ENCODE measurements at regions not wholly inside any gene's neighbourhood (a gene's known extent, or its start where the extent isn't known, plus 50 kb on each side); places are given as distances from the start of the nearest gene placed in this dataset.
"Not testable (repeated sequence)": the region's sequence is repeated elsewhere in the genome, so short reads cannot be mapped to it uniquely, and the experiment has no call there.

DNA sequence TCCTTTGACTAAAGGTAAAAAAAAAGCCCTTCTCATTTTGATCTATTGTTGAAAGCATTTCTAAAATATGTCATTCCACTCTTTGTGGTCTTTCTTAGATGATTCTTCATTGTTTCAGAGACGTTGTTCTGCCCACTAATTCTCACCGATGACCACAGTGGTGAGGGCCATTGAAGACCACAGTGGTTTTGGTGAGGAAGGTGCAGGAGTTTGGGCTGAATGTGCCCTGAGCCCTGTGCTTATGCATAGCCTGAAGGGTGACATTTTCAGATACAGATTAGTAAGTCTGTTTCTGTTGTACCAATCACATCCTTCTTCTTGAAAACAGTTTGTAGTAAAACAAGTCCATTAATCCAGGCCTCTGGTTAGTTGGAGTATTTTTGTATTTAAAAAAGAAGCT, 251.3 kb upstream of the ATP5MC3 start:
- peaks cover 5% of the 10 kb centered on the region for H3K27me3 Mint-ChIP-seq
- H3K36me3 Mint-ChIP-seq (ENCODE audit: low read depth): no peaks in the 10 kb centered on the region
- no peak overlapping the region for H3K27ac Mint-ChIP-seq
- DNase-seq (no peak), ATAC-seq (no peak)
- no peak overlapping the region for H3K4me3 Mint-ChIP-seq
- H3K9me3 Mint-ChIP-seq: peaks cover 8% of the 10 kb centered on the region
- no peaks in the 10 kb centered on the region for H3K4me1 Mint-ChIP-seq

- H3K36me3 Mint-ChIP-seq (ENCODE audit: low read depth): no peaks in the 10 kb centered on the region
- H3K27ac Mint-ChIP-seq: no peak overlapping the region
- no peaks in the 10 kb centered on the region for H3K4me1 Mint-ChIP-seq
- no peak overlapping the region for H3K4me3 Mint-ChIP-seq
- peaks cover 8% of the 10 kb centered on the region for H3K9me3 Mint-ChIP-seq
- peaks cover 5% of the 10 kb centered on the region for H3K27me3 Mint-ChIP-seq
- ATAC-seq (no peak), DNase-seq (no peak)
These were observed 250.5 kb upstream of the ATP5MC3 start for GRCh38 chr2:175432021-175432420.

DNA sequence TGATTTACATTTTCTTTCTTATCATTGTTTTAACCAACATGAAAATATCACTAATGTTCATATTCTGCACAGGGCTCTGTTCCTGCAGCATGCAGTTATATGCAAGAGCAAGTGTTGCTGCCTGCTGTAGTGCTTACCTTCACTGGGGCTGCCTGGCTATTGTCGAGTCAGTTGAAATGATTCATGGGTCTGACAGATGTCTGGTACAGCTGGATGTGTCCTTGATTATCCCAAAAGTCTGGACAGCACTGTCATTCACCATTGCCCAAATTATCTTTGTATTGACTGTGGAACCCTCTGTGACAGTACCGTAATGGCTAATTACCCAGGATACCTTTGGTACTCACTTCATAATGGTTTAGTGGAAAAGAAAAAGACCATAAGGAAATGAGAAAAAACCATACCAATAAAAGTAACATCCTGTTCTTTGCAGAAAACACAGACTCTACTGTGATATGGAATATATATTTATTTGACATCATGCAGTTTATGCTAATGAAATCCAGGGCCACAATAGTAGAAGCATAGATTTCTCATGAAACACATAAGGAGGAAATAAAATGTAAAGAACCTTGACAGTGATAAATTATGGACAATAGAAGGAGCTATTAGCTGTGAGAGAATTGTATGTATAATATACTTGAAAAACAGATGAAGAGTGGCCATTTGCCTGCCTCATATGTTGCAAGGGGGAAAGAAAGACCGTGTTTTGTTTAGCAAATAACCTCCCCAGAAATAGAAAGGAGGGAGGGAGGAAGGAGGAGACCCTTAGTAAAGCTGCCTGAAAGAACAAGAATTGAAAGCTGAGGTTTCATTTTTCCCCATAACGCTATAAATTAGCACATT, 249.8 kb upstream of the ATP5MC3 start:
- no peak for ATAC-seq

DNA sequence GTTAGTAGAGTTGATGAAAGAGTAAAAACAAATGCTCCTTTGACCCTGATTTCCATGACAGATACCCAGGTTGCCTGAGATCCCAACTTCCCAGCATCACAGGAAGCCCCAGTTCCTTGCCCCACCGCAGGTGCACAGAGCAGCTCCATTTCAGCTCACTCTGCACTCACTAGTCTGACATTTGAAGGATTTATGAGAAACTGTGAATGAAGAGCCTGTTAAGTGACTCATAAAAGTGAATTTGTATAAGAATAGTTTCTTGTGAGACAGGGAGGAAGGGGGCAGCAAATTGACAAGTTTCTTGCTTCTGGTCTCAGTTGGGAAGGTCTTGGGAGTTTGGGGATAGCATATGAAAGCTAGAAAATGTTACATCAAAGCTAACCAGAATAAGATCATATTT, 248.7 kb upstream of the ATP5MC3 start:
- Mint-ChIP-seq H3K4me1 (no peaks in the 10 kb centered on the region), H3K27me3 (peaks cover 3% of the 10 kb centered on the region), H3K27ac (no peak overlapping the region), H3K9me3 (peaks cover 8% of the 10 kb centered on the region), H3K36me3 (ENCODE audit: low read depth) (no peaks in the 10 kb centered on the region), H3K4me3 (no peak overlapping the region)
- ATAC-seq (no peak), DNase-seq (no peak)

More for the DNA sequence above, 249.8 kb upstream of the ATP5MC3 start:
- H3K4me1 Mint-ChIP-seq: no peaks in the 10 kb centered on the region
- H3K27me3 Mint-ChIP-seq: peaks cover 3% of the 10 kb centered on the region
- no peaks in the 10 kb centered on the region for H3K36me3 Mint-ChIP-seq (ENCODE audit: low read depth)
- DNase-seq: no peak
- H3K27ac Mint-ChIP-seq: no peak overlapping the region
- H3K9me3 Mint-ChIP-seq: peaks cover 8% of the 10 kb centered on the region
- no peak overlapping the region for H3K4me3 Mint-ChIP-seq

- Mint-ChIP-seq H3K9me3 (no peaks in the 10 kb centered on the region), H3K36me3 (ENCODE audit: low read depth) (no peaks in the 10 kb centered on the region), H3K27ac (no peak overlapping the region), H3K4me3 (no peak overlapping the region), H3K27me3 (peaks cover 2% of the 10 kb centered on the region), H3K4me1 (no peaks in the 10 kb centered on the region)
- DNase-seq (no peak), ATAC-seq (no peak)
These were observed 236.8 kb upstream of the ATP5MC3 start for GRCh38 chr2:175418224-175418835.

- Mint-ChIP-seq H3K4me1 (no peaks in the 10 kb centered on the region), H3K4me3 (no peak overlapping the region), H3K27ac (no peak overlapping the region), H3K9me3 (no peaks in the 10 kb centered on the region), H3K36me3 (ENCODE audit: low read depth) (no peaks in the 10 kb centered on the region), H3K27me3 (peaks cover 4% of the 10 kb centered on the region)
- DNase-seq (no peak), ATAC-seq (no peak)
These were observed 233.5 kb upstream of the ATP5MC3 start for GRCh38 chr2:175414882-175415487.

GRCh38 chr2:175414191-175414881, 232.8 kb upstream of the ATP5MC3 start:
- DNase-seq: no peak
- no peaks in the 10 kb centered on the region for H3K36me3 Mint-ChIP-seq (ENCODE audit: low read depth)
- no peak overlapping the region for H3K27ac Mint-ChIP-seq
- H3K4me1 Mint-ChIP-seq: no peaks in the 10 kb centered on the region
- no peak for ATAC-seq
- H3K9me3 Mint-ChIP-seq: no peaks in the 10 kb centered on the region
- peaks cover 4% of the 10 kb centered on the region for H3K27me3 Mint-ChIP-seq
- no peak overlapping the region for H3K4me3 Mint-ChIP-seq

DNA sequence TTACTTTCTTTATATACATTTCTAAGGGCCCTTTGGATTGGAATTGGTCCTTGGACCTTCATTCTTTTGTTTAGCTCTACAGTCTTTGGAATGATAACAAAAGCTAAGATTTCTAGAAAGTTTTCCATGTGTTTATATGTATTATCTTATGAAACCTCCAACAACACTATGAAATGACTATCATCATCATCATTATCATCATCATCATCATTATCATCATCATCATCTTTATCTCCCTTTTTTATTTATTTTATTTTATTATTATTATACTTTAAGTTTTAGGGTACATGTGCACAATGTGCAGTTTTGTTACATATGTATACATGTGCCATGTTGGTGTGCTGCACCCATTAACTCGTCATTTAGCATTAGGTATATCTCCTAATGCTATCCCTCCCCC, 229.4 kb upstream of the ATP5MC3 start:
- not testable (repeated sequence) for DNase-seq; H3K9me3 Mint-ChIP-seq; ATAC-seq; H3K36me3 Mint-ChIP-seq (ENCODE audit: low read depth); H3K4me3 Mint-ChIP-seq; H3K4me1 Mint-ChIP-seq; H3K27me3 Mint-ChIP-seq; H3K27ac Mint-ChIP-seq

- H3K4me1 Mint-ChIP-seq: no peaks in the 10 kb centered on the region
- DNase-seq (no peak), ATAC-seq (no peak)
- peaks cover 7% of the 10 kb centered on the region for H3K27me3 Mint-ChIP-seq
- H3K36me3 Mint-ChIP-seq (ENCODE audit: low read depth): no peaks in the 10 kb centered on the region
- H3K9me3 Mint-ChIP-seq: no peaks in the 10 kb centered on the region
- H3K4me3 Mint-ChIP-seq: no peak overlapping the region
- no peak overlapping the region for H3K27ac Mint-ChIP-seq
These were observed 223.3 kb upstream of the ATP5MC3 start for GRCh38 chr2:175404839-175405238.

DNA sequence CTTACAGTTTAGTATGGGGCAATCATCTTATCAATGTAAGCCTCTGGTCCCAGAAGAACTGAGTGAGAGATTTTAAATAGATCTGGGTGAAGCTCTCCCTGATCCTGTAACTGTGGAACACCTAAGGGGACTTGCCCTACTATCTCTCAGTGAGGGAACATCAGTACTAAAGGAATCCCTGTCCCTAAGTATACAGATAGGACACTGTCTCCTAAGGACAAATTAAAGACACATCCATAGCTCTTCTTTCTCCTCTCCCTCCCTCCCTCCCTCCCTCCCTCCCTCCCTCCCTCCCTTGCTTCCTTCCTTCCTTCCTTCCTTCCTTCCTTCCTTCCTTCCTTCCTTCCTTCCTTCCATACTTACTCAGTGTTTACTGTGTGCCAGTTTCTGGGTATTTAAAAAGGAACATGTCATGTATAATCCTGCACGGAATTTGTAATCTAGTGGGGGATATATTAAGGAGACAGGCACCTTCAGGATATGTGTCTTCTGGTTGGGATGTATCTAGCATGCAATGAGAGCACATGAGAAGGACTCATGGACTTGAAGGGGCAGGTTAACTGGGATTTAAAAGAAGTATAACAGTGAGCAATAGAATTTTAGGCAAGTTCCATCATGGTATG, 222.2 kb upstream of the ATP5MC3 start:
- DNase-seq: no peak
- Mint-ChIP-seq H3K4me1 (no peaks in the 10 kb centered on the region), H3K27me3 (peaks cover 5% of the 10 kb centered on the region), H3K27ac (no peak overlapping the region), H3K9me3 (no peaks in the 10 kb centered on the region), H3K36me3 (ENCODE audit: low read depth) (no peaks in the 10 kb centered on the region), H3K4me3 (no peak overlapping the region)
- ATAC-seq: no peak

DNA sequence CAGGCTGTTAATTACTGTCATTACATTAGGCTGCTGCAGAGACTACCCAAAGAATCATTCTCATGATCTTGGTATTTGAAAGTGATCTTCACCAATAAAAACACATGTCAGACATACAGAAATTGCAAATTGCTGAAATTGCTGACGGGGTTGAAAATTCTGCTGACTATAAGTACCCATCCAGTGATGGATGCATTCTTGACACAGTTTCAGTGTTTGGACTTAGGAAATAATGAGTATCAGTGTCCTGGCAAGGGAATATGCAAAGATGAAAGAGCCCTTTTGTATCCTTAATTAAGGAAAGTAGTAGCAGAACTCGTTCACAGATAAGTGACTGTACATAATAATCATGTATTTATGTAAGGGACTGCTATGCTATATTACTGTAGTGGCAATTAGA, 221.1 kb upstream of the ATP5MC3 start:
- Mint-ChIP-seq H3K27me3 (peaks cover 5% of the 10 kb centered on the region), H3K4me3 (no peak overlapping the region), H3K27ac (no peak overlapping the region), H3K36me3 (ENCODE audit: low read depth) (no peaks in the 10 kb centered on the region), H3K4me1 (no peaks in the 10 kb centered on the region), H3K9me3 (no peaks in the 10 kb centered on the region)
- ATAC-seq (no peak), DNase-seq (no peak)

- Mint-ChIP-seq H3K27me3 (peaks cover 5% of the 10 kb centered on the region), H3K36me3 (ENCODE audit: low read depth) (no peaks in the 10 kb centered on the region), H3K27ac (no peak overlapping the region), H3K9me3 (no peaks in the 10 kb centered on the region), H3K4me1 (no peaks in the 10 kb centered on the region), H3K4me3 (no peak overlapping the region)
- DNase-seq (no peak), ATAC-seq (no peak)
These were observed 220.5 kb upstream of the ATP5MC3 start for GRCh38 chr2:175401956-175402469.

DNA sequence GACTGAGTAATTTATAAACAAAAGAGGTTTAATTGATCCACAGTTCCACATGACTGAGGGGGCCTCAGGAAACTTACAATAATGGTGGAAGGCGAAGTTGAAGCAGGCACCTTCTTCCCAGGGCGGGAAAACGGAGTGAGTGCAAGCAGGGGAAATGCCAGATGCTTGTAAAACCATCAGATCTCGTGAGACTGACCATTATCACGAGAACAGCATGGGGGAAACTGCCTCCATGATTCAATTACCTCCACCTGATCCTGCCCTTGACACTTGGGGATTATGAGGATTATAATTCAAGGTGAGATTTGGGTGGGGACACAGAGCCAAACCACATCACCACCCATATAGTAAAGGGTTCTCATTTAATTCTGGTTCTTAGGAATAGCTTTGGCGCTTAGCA, 219.5 kb upstream of the ATP5MC3 start:
- no peaks in the 10 kb centered on the region for H3K36me3 Mint-ChIP-seq (ENCODE audit: low read depth)
- H3K27ac Mint-ChIP-seq: no peak overlapping the region
- ATAC-seq (no peak), DNase-seq (no peak)
- peaks cover 5% of the 10 kb centered on the region for H3K27me3 Mint-ChIP-seq
- no peaks in the 10 kb centered on the region for H3K9me3 Mint-ChIP-seq
- H3K4me3 Mint-ChIP-seq: no peak overlapping the region
- no peaks in the 10 kb centered on the region for H3K4me1 Mint-ChIP-seq

- DNase-seq: no peak
- no peak for ATAC-seq
- Mint-ChIP-seq H3K4me1 (no peaks in the 10 kb centered on the region), H3K36me3 (ENCODE audit: low read depth) (no peaks in the 10 kb centered on the region), H3K9me3 (no peaks in the 10 kb centered on the region), H3K27me3 (peaks cover 6% of the 10 kb centered on the region), H3K4me3 (no peak overlapping the region), H3K27ac (no peak overlapping the region)
These were observed 217.8 kb upstream of the ATP5MC3 start for GRCh38 chr2:175399326-175399725.
